PFSK-1 (cell line): ENCODE measurements at regions not wholly inside any gene's neighbourhood (a gene's known extent, or its start where the extent isn't known, plus 50 kb on each side); places are given as distances from the start of the nearest gene placed in this dataset.

ENCODE experiments used
- POLR2AphosphoS5 ChIP-seq: IDR thresholded peaks from 2 replicates; pipeline ENCODE4 v1.6.1; 2012; ENCODE audit warnings: low read depth, mild to moderate bottlenecking, control low read depth, low read length, moderate library complexity
- SIN3A ChIP-seq: IDR thresholded peaks from 2 replicates; pipeline ENCODE4 v1.6.1; 2012; ENCODE audit warnings: mild to moderate bottlenecking, low read length, moderate library complexity, borderline replicate concordance; ENCODE audit not compliant: insufficient read depth
- TAF1 ChIP-seq: IDR thresholded peaks from 2 replicates; pipeline ENCODE4 v1.6.1; 2012; ENCODE audit warnings: low read length, control low read depth, borderline replicate concordance; ENCODE audit not compliant: insufficient read depth
- TF ChIP-seq, protein P1 (sequence below), 2 experiments: IDR thresholded peaks; 2 replicates each; pipeline versions ENCODE4 v1.6.1 to v1.8.0; 2011 to 2012; ENCODE audit warnings: low read depth in 2 of 2, low read length in 2 of 2, control low read depth in 1 of 2, inconsistent platforms in 1 of 2, mild to moderate bottlenecking in 1 of 2, moderate library complexity in 1 of 2; ENCODE audit not compliant: insufficient read depth in 1 of 2

DNA sequence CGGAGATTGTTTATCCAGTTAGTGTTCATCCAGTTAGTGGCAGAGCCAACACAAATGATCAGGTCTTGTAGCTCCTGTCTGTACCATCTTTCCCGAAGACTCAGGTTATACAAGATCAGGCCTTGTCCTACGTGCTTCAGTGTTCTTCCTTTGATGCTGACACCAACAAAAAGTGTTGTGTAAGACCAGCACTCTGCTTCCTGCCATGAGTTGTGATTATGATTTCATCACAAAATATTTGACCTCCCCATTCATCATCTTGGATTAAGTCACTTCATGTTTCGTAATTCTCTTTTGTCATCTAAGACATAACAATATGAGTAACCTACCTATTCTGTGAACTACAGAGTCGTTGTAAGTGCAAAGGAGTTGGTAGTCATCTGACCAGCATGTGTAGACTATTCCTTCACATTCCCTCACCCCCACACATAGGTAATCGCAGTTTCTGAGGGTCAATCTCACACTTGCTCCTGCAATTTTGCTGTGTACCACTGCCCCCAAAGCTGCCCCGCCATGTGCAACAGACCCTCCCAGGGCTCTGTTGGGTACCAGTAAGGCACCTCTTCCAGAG is 135.6 kb upstream of the SLC22A23 start:
- no peak for TF ChIP-seq POLR2AphosphoS5
- TF ChIP-seq SIN3A = no peak
- TF ChIP-seq, protein P1, sequence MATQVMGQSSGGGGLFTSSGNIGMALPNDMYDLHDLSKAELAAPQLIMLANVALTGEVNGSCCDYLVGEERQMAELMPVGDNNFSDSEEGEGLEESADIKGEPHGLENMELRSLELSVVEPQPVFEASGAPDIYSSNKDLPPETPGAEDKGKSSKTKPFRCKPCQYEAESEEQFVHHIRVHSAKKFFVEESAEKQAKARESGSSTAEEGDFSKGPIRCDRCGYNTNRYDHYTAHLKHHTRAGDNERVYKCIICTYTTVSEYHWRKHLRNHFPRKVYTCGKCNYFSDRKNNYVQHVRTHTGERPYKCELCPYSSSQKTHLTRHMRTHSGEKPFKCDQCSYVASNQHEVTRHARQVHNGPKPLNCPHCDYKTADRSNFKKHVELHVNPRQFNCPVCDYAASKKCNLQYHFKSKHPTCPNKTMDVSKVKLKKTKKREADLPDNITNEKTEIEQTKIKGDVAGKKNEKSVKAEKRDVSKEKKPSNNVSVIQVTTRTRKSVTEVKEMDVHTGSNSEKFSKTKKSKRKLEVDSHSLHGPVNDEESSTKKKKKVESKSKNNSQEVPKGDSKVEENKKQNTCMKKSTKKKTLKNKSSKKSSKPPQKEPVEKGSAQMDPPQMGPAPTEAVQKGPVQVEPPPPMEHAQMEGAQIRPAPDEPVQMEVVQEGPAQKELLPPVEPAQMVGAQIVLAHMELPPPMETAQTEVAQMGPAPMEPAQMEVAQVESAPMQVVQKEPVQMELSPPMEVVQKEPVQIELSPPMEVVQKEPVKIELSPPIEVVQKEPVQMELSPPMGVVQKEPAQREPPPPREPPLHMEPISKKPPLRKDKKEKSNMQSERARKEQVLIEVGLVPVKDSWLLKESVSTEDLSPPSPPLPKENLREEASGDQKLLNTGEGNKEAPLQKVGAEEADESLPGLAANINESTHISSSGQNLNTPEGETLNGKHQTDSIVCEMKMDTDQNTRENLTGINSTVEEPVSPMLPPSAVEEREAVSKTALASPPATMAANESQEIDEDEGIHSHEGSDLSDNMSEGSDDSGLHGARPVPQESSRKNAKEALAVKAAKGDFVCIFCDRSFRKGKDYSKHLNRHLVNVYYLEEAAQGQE (IDR thresholded peaks at IDR 0.05; ENCODE audit: insufficient read depth in 1 of 2, low read depth in 2 of 2, low read length in 2 of 2) = no peak
- peak; percentile 16; the same call in 1 of the 2 replicates for TF ChIP-seq TAF1
